ENCODE measurements at regions not wholly inside any gene's neighbourhood (a gene's known extent, or its start where the extent isn't known, plus 50 kb on each side); places are given as distances from the start of the nearest gene placed in this dataset.

DNA sequence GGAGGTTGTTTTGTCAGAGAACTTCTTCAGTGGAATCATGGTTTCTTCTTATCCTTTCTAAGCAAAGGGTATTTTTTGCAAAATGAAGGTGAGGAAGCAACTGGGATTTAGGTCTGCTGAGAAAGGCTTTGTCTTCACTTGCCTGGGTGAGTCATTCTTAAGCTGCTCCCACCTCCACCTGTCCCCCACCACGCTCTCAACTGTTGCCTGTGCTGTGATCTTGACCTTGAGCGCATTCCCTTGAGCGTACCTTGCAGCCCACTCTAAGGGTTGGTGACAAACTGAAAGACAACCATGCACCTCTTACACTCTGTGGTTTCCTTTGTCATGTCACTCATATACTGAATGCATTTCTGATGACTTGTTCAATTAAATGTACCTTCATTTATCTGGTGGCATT is 641.1 kb downstream of the RNF144B start:
- no peak for TF ChIP-seq POLR2A (IDR thresholded peaks at IDR 0.05; ENCODE audit: control extremely low read depth in 1 of 2, low read depth in 2 of 2, low read length in 2 of 2)
- no peak for TF ChIP-seq CREB1 (IDR thresholded peaks at IDR 0.05)
- TF ChIP-seq, protein P1, sequence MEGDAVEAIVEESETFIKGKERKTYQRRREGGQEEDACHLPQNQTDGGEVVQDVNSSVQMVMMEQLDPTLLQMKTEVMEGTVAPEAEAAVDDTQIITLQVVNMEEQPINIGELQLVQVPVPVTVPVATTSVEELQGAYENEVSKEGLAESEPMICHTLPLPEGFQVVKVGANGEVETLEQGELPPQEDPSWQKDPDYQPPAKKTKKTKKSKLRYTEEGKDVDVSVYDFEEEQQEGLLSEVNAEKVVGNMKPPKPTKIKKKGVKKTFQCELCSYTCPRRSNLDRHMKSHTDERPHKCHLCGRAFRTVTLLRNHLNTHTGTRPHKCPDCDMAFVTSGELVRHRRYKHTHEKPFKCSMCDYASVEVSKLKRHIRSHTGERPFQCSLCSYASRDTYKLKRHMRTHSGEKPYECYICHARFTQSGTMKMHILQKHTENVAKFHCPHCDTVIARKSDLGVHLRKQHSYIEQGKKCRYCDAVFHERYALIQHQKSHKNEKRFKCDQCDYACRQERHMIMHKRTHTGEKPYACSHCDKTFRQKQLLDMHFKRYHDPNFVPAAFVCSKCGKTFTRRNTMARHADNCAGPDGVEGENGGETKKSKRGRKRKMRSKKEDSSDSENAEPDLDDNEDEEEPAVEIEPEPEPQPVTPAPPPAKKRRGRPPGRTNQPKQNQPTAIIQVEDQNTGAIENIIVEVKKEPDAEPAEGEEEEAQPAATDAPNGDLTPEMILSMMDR (IDR thresholded peaks at IDR 0.05; ENCODE audit: control extremely low read depth in 1 of 3, insufficient read depth in 1 of 3, low read depth in 1 of 3, low read length in 3 of 3), result no peak
- no peak for TF ChIP-seq YY1 (IDR thresholded peaks at IDR 0.05; ENCODE audit: low read depth, low read length)
- TF ChIP-seq EZH2 (IDR thresholded peaks at IDR 0.05; ENCODE audit: low read depth, low read length, severe bottlenecking), result no peak
- TF ChIP-seq MAX (IDR thresholded peaks at IDR 0.05), result no peak
- no peak for TF ChIP-seq EP300 (IDR thresholded peaks at IDR 0.05; ENCODE audit: borderline replicate concordance in 1 of 2, low read depth in 2 of 2, low read length in 2 of 2)
- TF ChIP-seq JUND (IDR thresholded peaks at IDR 0.05; ENCODE audit: low read length), result no peak
- TF ChIP-seq SUZ12 (IDR thresholded peaks at IDR 0.05; ENCODE audit: low read length), result no peak

All from H1 (cell line).